HFFc6 (cell line): ENCODE measurements at regions not wholly inside any gene's neighbourhood (a gene's known extent, or its start where the extent isn't known, plus 50 kb on each side); places are given as distances from the start of the nearest gene placed in this dataset.

Experiments used
- DNase-seq: peaks from one replicate; pipeline ENCODE4 v3.0.0-alpha.2; 2018
- H3K27ac Mint-ChIP-seq: 2 replicates; pipeline ENCODE4 v1.8.0; 2020; ENCODE audit warnings: mild to moderate bottlenecking, mixed read lengths
- H3K27me3 Mint-ChIP-seq: 2 replicates; pipeline ENCODE4 v1.8.0; 2021; ENCODE audit warnings: mild to moderate bottlenecking, moderate library complexity, mixed read lengths; ENCODE audit not compliant: insufficient read depth
- H3K36me3 Mint-ChIP-seq: 2 replicates; pipeline ENCODE4 v1.8.0; 2021; ENCODE audit warnings: low read depth, mixed read lengths
- H3K4me1 Mint-ChIP-seq: 2 replicates; pipeline ENCODE4 v1.8.0; 2020; ENCODE audit warnings: low read depth, mixed read lengths
- H3K4me3 Mint-ChIP-seq: 2 replicates; pipeline ENCODE4 v1.8.0; 2020; ENCODE audit warnings: mild to moderate bottlenecking, moderate library complexity, mixed read lengths
- H3K9me3 Mint-ChIP-seq: 2 replicates; pipeline ENCODE4 v1.8.0; 2020; ENCODE audit warnings: mild to moderate bottlenecking, mixed read lengths
- CTCF ChIP-seq: fragments of 200-600 bp; sonication (generic); IDR thresholded peaks from 2 replicates; pipeline ENCODE4 v1.5.0; 2021; ENCODE audit warnings: antibody characterized with exemption, mild to moderate bottlenecking

- Mint-ChIP-seq H3K27ac (no peak overlapping the region), H3K9me3 (peaks cover 58% of the 10 kb centered on the region), H3K27me3 (no peaks in the 10 kb centered on the region; the same call in 1 of the 2 replicates), H3K4me3 (no peak overlapping the region), H3K36me3 (no peaks in the 10 kb centered on the region), H3K4me1 (no peaks in the 10 kb centered on the region)
- DNase-seq = no peak
- TF ChIP-seq CTCF = no peak
Observed at GRCh38 chr10:8576281-8576680, 521.8 kb downstream of the GATA3 start.

DNA sequence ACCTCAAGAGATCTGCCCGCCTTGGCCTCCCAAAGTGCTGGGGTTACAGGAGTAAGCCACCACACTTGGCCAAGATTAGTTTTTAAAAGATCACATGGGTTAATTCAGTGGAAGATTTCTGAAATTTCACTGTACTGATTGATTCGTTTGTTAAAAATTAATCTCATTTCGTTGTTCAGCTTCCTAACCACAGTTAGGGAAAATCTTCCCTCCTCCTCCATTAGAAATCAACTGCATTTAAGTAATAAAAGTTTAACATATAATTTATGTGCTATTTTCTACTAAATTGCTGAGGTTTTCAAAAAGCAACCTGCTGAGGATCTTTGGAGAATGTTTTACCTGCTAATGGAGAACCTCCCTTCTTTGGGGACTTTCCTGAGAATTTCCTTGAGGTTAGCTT lies 522.4 kb downstream of the GATA3 start:
- Mint-ChIP-seq H3K4me3 (no peak overlapping the region), H3K36me3 (no peaks in the 10 kb centered on the region), H3K27ac (no peak overlapping the region), H3K4me1 (no peaks in the 10 kb centered on the region), H3K9me3 (peaks cover 59% of the 10 kb centered on the region), H3K27me3 (no peaks in the 10 kb centered on the region)
- DNase-seq = no peak
- no peak for TF ChIP-seq CTCF

DNA sequence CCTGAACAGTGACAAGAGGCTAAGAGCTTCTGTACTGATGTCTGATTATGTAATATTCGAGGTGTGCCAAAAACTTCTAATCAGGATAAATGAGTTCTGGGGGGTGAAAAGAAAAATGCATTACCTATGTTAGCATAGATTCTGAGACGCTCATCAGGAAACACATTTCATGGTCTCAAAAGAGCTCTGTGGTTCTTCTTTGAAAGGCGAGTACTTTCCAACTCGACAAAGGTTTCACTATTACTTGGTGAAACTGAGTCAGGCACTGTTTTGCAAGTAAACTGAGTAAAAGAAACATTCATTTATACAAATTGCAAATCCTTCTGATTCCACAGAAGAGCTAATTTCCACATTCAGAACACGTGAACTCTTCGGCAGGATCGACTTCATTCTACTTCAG lies 523.2 kb downstream of the GATA3 start:
- TF ChIP-seq CTCF = no peak
- peaks cover 61% of the 10 kb centered on the region for H3K9me3 Mint-ChIP-seq
- no peaks in the 10 kb centered on the region for H3K4me1 Mint-ChIP-seq
- H3K4me3 Mint-ChIP-seq = no peak overlapping the region
- H3K36me3 Mint-ChIP-seq = no peaks in the 10 kb centered on the region
- no peak for DNase-seq
- no peaks in the 10 kb centered on the region for H3K27me3 Mint-ChIP-seq
- no peak overlapping the region for H3K27ac Mint-ChIP-seq

- no peaks in the 10 kb centered on the region for H3K4me1 Mint-ChIP-seq
- no peak overlapping the region for H3K4me3 Mint-ChIP-seq
- no peaks in the 10 kb centered on the region; the same call in 1 of the 2 replicates for H3K27me3 Mint-ChIP-seq
- no peak for DNase-seq
- no peak for TF ChIP-seq CTCF
- H3K9me3 Mint-ChIP-seq = peaks cover 51% of the 10 kb centered on the region
- no peak overlapping the region for H3K27ac Mint-ChIP-seq
- no peaks in the 10 kb centered on the region for H3K36me3 Mint-ChIP-seq
Observed at GRCh38 chr10:8581521-8582225, 527.2 kb downstream of the GATA3 start.

- Mint-ChIP-seq H3K4me3 (no peak overlapping the region), H3K9me3 (peaks cover 53% of the 10 kb centered on the region), H3K27me3 (no peaks in the 10 kb centered on the region; the same call in none of the 2 replicates), H3K36me3 (no peaks in the 10 kb centered on the region), H3K27ac (no peak overlapping the region), H3K4me1 (no peaks in the 10 kb centered on the region)
- no peak for DNase-seq
- no peak for TF ChIP-seq CTCF
Observed at GRCh38 chr10:8583096-8583495, 528.6 kb downstream of the GATA3 start.
